HCT116 (cell line): ENCODE measurements at regions not wholly inside any gene's neighbourhood (a gene's known extent, or its start where the extent isn't known, plus 50 kb on each side); places are given as distances from the start of the nearest gene placed in this dataset.

Source experiments
- ATAC-seq: fragments of 200-7000 bp; cut with Tn5 transposase; 2 replicates; pipeline ENCODE4 v1.9.1; 2020; ENCODE audit warnings: mild to moderate bottlenecking, moderate library complexity
- BruUV-seq: library from RNA; stranded (reverse); fragments of 400-500 nt; replicated peaks from 2 replicates; lab custom pipeline; 2021; lab: Mats Ljungman, UMichigan
- CTCF ChIA-PET: fragments of 300-600 bp; sonication (Branson Sonifier 250); formaldehyde crosslinking; loops from one replicate; lab custom pipeline; 2021; ENCODE audit warnings: antibody characterized with exemption; lab: Charles Lee
- POLR2A ChIA-PET: fragments of 300-600, 350-600 bp; sonication (Branson Sonifier 250); formaldehyde crosslinking; loops from one replicate; lab custom pipeline; 2021; ENCODE audit warnings: antibody characterized with exemption; lab: Charles Lee
- RAD21 ChIA-PET, 2 experiments: fragments of 300-600 bp; sonication (Branson Sonifier 250); formaldehyde crosslinking; loops; one replicate each; lab custom pipeline; 2023; ENCODE audit warnings: low total read pairs in 2 of 2; ENCODE audit not compliant: uncharacterized antibody in 2 of 2, unreplicated experiment in 2 of 2, low non-redundant PET in 1 of 2; lab: Charles Lee
- DNase-seq: peaks from one replicate; pipeline ENCODE4 v3.0.0-alpha.2; 2010; ENCODE audit warnings: low read depth, low spot score
- H2AFZ ChIP-seq: fragments of 200-600 bp; shearing (Covaris generic), sonication (generic); 2 replicates; pipeline ENCODE4 v1.6.1; 2017; ENCODE audit warnings: low read depth, mixed run types, mixed read lengths, antibody characterized with exemption, low read length; ENCODE audit not compliant: poor library complexity, severe bottlenecking
- H3K27ac ChIP-seq: 2 replicates; pipeline ENCODE4 v1.5.1; 2012; ENCODE audit warnings: low read depth, low read length
- H3K27me3 ChIP-seq: fragments of 200-600 bp; sonication (generic); 2 replicates; pipeline ENCODE4 v1.6.1; 2016; ENCODE audit warnings: mixed run types, low read length, mixed read lengths; ENCODE audit not compliant: insufficient read depth
- H3K36me3 ChIP-seq, 2 experiments: fragments of 200-500 bp in 1 of 2; fragments of 200-600 bp in 1 of 2; sonication (Bioruptor generic) in 1 of 2; sonication (generic) in 1 of 2; 2 replicates each; pipeline versions ENCODE4 v1.5.1 to v1.6.1; 2014 to 2016; ENCODE audit warnings: low read length in 2 of 2, inconsistent platforms in 1 of 2, mixed read lengths in 1 of 2, mixed run types in 1 of 2; ENCODE audit not compliant: insufficient read depth in 2 of 2, control insufficient read depth in 1 of 2
- H3K4me1 ChIP-seq, 2 experiments: fragments of 200-600 bp in 1 of 2; sonication (generic) in 1 of 2; 2 replicates each; pipeline versions ENCODE4 v1.5.1 to v1.6.1; 2012 to 2017; ENCODE audit warnings: low read length in 2 of 2, inconsistent platforms in 1 of 2, mild to moderate bottlenecking in 1 of 2, mixed read lengths in 1 of 2, mixed run types in 1 of 2, moderate library complexity in 1 of 2; ENCODE audit not compliant: insufficient read depth in 2 of 2, control insufficient read depth in 1 of 2
- H3K4me2 ChIP-seq: fragments of 200-600 bp; sonication (generic); 2 replicates; pipeline ENCODE4 v1.6.1; 2017; ENCODE audit warnings: mixed run types, low read length, mixed read lengths
- H3K4me3 ChIP-seq, 2 experiments: fragments of 200-600 bp in 1 of 2; sonication (generic) in 1 of 2; replicated peaks in 1 of 2; 2 replicates each; pipeline ENCODE4 v1.5.1; 2011 to 2016; ENCODE audit warnings: low read length in 2 of 2, control low read depth in 1 of 2, low read depth in 1 of 2, mild to moderate bottlenecking in 1 of 2, mixed read lengths in 1 of 2, mixed run types in 1 of 2
- H3K79me2 ChIP-seq: fragments of 200-600 bp; sonication (generic); 2 replicates; pipeline ENCODE4 v1.6.1; 2017; ENCODE audit warnings: mild to moderate bottlenecking, mixed run types, low read length, moderate library complexity, mixed read lengths; ENCODE audit not compliant: insufficient read depth
- H3K9ac ChIP-seq: fragments of 200-600 bp; sonication (generic); 2 replicates; pipeline ENCODE4 v1.6.1; 2016; ENCODE audit warnings: low read length, mixed read lengths
- H3K9me2 ChIP-seq: fragments of 200-600 bp; sonication (generic), shearing (Covaris generic); 2 replicates; pipeline ENCODE4 v1.6.1; 2017; ENCODE audit warnings: mixed run types, mild to moderate bottlenecking, moderate library complexity; ENCODE audit not compliant: insufficient read depth
- H3K9me3 ChIP-seq, 2 experiments: fragments of 200-500 bp in 1 of 2; fragments of 200-600 bp in 1 of 2; sonication (Bioruptor generic) in 1 of 2; sonication (generic) in 1 of 2; 2 replicates each; pipeline ENCODE4 v1.6.1; 2014 to 2017; ENCODE audit warnings: low read length in 2 of 2, mixed read lengths in 2 of 2, inconsistent platforms in 1 of 2, low read depth in 1 of 2, mild to moderate bottlenecking in 1 of 2, mixed run types in 1 of 2, moderate library complexity in 1 of 2; ENCODE audit not compliant: control insufficient read depth in 1 of 2, insufficient read depth in 1 of 2
- H4K20me1 ChIP-seq: fragments of 200-600 bp; sonication (generic), shearing (Covaris generic); 2 replicates; pipeline ENCODE4 v1.6.1; 2017; ENCODE audit warnings: mixed run types, mild to moderate bottlenecking, moderate library complexity; ENCODE audit not compliant: insufficient read depth
- CBX3 ChIP-seq: IDR thresholded peaks from 2 replicates; pipeline ENCODE4 v1.6.1; 2012; ENCODE audit warnings: low read depth
- CEBPB ChIP-seq: IDR thresholded peaks from 2 replicates; pipeline ENCODE4 v1.6.1; 2012; ENCODE audit warnings: low read depth
- EZH2 ChIP-seq: fragments of 200-600 bp; sonication (generic); IDR thresholded peaks from 2 replicates; pipeline ENCODE4 v1.6.1; 2017; ENCODE audit warnings: antibody characterized with exemption, mixed run types
- FOSL1 ChIP-seq: IDR thresholded peaks from 2 replicates; pipeline ENCODE4 v1.6.1; 2012; ENCODE audit warnings: low read depth
- JUND ChIP-seq: IDR thresholded peaks from 2 replicates; pipeline ENCODE4 v1.6.1; 2012
- POLR2AphosphoS5 ChIP-seq: IDR thresholded peaks from 2 replicates; pipeline ENCODE4 v1.6.1; 2011; ENCODE audit warnings: mild to moderate bottlenecking, low read depth, low read length, moderate library complexity
- SRF ChIP-seq: IDR thresholded peaks from 2 replicates; pipeline ENCODE4 v1.6.1; 2012; ENCODE audit warnings: low read depth
- TCF7L2 ChIP-seq: IDR thresholded peaks from 2 replicates; pipeline ENCODE4 v1.7.0; 2011; ENCODE audit warnings: borderline replicate concordance, inconsistent platforms; ENCODE audit not compliant: insufficient read depth, insufficient read length; ENCODE audit errors: extremely low read depth
- ZFX ChIP-seq: fragments of 450-650 bp; IDR thresholded peaks from 2 replicates; pipeline ENCODE4 v1.6.1; 2017
- ZNF274 ChIP-seq: fragments of 200-500 bp; sonication (Bioruptor generic); IDR thresholded peaks from 2 replicates; pipeline ENCODE4 v1.6.1; 2014; ENCODE audit warnings: mild to moderate bottlenecking, low read depth, low read length, inconsistent platforms
- intact Hi-C: fragments of 100-400 bp; cut with micrococcal nuclease; formaldehyde crosslinking; loops from 2 replicates; pipeline ENCODE4 v1.10.0; 2022
- TF ChIP-seq, protein P1 (sequence below): IDR thresholded peaks from 2 replicates; pipeline ENCODE4 v1.6.1; 2012
- TF ChIP-seq, protein P2 (sequence below), 3 experiments: fragments of 200-600 bp in 1 of 3; sonication (generic) in 1 of 3; IDR thresholded peaks in 2 of 3; conservative IDR thresholded peaks in 1 of 3; 2 replicates each; pipeline ENCODE4 v1.5.1; 2012 to 2017; ENCODE audit warnings: low read depth in 2 of 3, low read length in 2 of 3, antibody characterized with exemption in 1 of 3, borderline replicate concordance in 1 of 3, control low read depth in 1 of 3, mild to moderate bottlenecking in 1 of 3, mixed read lengths in 1 of 3, mixed run types in 1 of 3, moderate library complexity in 1 of 3; ENCODE audit not compliant: insufficient read depth in 1 of 3
- TF ChIP-seq, protein P3 (sequence below): IDR thresholded peaks from 2 replicates; pipeline ENCODE4 v1.6.1; 2011; ENCODE audit warnings: mild to moderate bottlenecking, low read length, moderate library complexity; ENCODE audit not compliant: insufficient replicate concordance; ENCODE audit errors: extremely low read depth
- TF ChIP-seq, protein P4 (sequence below): IDR thresholded peaks from 2 replicates; pipeline ENCODE4 v1.6.1; 2012; ENCODE audit warnings: low read depth

DNA sequence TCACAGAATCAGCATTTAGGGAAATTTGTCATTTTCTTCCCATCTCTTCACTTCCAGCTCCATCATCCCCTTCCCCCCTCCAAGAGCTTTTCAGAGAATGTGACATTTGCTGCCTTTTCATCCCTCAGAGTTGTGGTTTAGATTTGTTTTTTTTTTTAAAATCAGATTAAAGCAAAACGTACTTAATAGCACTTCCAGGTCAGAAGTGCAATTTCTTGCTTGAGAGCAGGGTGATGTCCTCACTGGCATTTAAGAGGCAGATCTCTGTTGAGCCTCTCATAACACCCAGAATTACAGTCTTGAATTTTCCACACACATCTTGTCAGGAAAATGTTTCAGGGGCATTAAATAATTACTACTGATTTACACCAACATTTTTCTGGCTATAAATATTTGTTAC is 236.8 kb upstream of the VLDLR start:
- Histone ChIP-seq H3K9me2 (no peaks in the 10 kb centered on the region), H3K79me2 (no peaks in the 10 kb centered on the region), H3K9me3 (no peaks in the 10 kb centered on the region), H3K27me3 (peaks cover 30% of the 10 kb centered on the region), H3K27ac (no peak overlapping the region), H3K9ac (no peak overlapping the region), H3K36me3 (no peaks in the 10 kb centered on the region), H3K4me1 (no peaks in the 10 kb centered on the region), H3K4me3 (no peak overlapping the region), H4K20me1 (no peaks in the 10 kb centered on the region; the same call in 1 of the 2 replicates), H3K4me2 (no peak overlapping the region), H2AFZ (no peak overlapping the region)
- DNase-seq: no peak
- no peak for ATAC-seq
- TF ChIP-seq JUND (no peak), SRF (no peak), TCF7L2 (no peak), ZNF274 (no peak), CBX3 (no peak), CEBPB (no peak), EZH2 (no peak), ZFX (no peak), FOSL1 (no peak), POLR2AphosphoS5 (no peak)
- TF ChIP-seq, protein P1, sequence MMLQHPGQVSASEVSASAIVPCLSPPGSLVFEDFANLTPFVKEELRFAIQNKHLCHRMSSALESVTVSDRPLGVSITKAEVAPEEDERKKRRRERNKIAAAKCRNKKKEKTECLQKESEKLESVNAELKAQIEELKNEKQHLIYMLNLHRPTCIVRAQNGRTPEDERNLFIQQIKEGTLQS: no peak
- TF ChIP-seq, protein P2, sequence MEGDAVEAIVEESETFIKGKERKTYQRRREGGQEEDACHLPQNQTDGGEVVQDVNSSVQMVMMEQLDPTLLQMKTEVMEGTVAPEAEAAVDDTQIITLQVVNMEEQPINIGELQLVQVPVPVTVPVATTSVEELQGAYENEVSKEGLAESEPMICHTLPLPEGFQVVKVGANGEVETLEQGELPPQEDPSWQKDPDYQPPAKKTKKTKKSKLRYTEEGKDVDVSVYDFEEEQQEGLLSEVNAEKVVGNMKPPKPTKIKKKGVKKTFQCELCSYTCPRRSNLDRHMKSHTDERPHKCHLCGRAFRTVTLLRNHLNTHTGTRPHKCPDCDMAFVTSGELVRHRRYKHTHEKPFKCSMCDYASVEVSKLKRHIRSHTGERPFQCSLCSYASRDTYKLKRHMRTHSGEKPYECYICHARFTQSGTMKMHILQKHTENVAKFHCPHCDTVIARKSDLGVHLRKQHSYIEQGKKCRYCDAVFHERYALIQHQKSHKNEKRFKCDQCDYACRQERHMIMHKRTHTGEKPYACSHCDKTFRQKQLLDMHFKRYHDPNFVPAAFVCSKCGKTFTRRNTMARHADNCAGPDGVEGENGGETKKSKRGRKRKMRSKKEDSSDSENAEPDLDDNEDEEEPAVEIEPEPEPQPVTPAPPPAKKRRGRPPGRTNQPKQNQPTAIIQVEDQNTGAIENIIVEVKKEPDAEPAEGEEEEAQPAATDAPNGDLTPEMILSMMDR (IDR thresholded peaks at IDR 0.05 in 2 of 3, conservative IDR thresholded peaks at IDR 0.05 in 1 of 3; ENCODE audit: borderline replicate concordance in 1 of 3, insufficient read depth in 1 of 3, low read depth in 2 of 3, low read length in 2 of 3): no peak
- TF ChIP-seq, protein P3, sequence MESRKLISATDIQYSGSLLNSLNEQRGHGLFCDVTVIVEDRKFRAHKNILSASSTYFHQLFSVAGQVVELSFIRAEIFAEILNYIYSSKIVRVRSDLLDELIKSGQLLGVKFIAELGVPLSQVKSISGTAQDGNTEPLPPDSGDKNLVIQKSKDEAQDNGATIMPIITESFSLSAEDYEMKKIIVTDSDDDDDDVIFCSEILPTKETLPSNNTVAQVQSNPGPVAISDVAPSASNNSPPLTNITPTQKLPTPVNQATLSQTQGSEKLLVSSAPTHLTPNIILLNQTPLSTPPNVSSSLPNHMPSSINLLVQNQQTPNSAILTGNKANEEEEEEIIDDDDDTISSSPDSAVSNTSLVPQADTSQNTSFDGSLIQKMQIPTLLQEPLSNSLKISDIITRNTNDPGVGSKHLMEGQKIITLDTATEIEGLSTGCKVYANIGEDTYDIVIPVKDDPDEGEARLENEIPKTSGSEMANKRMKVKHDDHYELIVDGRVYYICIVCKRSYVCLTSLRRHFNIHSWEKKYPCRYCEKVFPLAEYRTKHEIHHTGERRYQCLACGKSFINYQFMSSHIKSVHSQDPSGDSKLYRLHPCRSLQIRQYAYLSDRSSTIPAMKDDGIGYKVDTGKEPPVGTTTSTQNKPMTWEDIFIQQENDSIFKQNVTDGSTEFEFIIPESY: no peak
- TF ChIP-seq, protein P4, sequence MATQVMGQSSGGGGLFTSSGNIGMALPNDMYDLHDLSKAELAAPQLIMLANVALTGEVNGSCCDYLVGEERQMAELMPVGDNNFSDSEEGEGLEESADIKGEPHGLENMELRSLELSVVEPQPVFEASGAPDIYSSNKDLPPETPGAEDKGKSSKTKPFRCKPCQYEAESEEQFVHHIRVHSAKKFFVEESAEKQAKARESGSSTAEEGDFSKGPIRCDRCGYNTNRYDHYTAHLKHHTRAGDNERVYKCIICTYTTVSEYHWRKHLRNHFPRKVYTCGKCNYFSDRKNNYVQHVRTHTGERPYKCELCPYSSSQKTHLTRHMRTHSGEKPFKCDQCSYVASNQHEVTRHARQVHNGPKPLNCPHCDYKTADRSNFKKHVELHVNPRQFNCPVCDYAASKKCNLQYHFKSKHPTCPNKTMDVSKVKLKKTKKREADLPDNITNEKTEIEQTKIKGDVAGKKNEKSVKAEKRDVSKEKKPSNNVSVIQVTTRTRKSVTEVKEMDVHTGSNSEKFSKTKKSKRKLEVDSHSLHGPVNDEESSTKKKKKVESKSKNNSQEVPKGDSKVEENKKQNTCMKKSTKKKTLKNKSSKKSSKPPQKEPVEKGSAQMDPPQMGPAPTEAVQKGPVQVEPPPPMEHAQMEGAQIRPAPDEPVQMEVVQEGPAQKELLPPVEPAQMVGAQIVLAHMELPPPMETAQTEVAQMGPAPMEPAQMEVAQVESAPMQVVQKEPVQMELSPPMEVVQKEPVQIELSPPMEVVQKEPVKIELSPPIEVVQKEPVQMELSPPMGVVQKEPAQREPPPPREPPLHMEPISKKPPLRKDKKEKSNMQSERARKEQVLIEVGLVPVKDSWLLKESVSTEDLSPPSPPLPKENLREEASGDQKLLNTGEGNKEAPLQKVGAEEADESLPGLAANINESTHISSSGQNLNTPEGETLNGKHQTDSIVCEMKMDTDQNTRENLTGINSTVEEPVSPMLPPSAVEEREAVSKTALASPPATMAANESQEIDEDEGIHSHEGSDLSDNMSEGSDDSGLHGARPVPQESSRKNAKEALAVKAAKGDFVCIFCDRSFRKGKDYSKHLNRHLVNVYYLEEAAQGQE: no peak
- ChIA-PET POLR2A (no interaction called here), CTCF (no interaction called here), RAD21 (no interaction called here)
- no TSS peak for BruUV-seq
- intact Hi-C loops: no loop called here
